NCI-H146 treated with DMSO at 0.1 percent for 48 hours (cell line): ENCODE measurements at regions not wholly inside any gene's neighbourhood (a gene's known extent, or its start where the extent isn't known, plus 50 kb on each side); places are given as distances from the start of the nearest gene placed in this dataset.

Source experiments
- DNase-seq: peaks from one replicate; lab custom pipeline; 2025; ENCODE audit not compliant: unreplicated experiment; lab: John Stamatoyannopoulos, UW

DNA sequence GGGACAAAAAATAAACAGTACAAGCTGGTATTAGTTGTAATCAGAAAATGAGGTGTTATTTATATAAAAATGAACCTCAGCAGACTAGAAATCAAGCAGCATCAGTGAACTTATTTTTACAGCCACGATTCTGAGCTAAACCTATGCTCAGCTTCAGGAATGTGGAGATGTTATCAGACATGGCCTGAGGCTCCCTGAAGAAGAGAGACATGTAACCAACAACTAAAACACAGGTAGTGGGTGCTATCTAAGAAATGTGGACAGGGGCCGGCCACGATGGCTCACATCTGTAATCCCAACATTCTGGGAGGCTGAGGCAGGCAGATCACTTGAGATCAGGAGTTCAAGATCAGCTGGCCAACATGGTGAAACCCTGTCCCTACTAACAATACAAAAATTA is 534.3 kb downstream of the VRK1 start:
- DNase-seq: no peak

DNA sequence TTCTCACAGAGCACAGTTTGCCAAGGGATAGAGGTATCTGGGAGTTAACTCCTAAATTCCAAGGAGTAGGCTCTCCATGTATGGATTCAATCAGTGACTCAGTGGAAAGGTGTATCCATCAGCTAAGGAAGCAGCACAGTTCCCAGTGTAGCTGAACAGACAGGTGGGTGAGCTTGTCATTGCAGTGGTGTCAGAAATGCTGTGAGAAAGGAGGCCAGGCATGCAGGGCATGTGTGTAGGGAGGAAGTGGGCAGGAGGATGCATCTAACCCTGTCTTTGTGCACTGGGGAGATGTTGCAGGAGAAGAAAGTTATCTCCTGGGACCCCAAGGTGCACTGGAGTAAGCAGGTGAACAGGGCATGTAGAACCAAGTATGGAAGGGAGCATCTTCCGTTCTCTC is 539.0 kb downstream of the VRK1 start:
- no peak for DNase-seq

DNA sequence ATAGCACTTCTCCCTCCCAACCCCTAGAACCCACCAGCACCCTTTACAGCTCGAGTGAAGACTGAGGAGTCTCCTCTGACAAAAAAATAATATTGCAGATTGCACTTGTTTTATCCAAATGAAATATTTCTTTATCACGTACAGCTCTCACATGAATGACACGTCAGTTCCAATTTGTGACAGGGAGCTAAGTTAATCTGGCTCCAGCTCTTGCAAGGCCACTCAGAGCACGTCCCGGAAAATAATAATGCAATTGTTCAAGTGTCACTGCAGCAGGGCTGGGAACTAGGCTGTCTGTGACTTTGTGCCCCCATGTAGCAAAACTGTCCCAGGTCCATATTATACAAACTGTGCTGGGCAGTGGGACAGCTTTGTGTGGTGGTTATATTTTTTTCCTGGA is 539.6 kb downstream of the VRK1 start:
- DNase-seq: no peak

DNA sequence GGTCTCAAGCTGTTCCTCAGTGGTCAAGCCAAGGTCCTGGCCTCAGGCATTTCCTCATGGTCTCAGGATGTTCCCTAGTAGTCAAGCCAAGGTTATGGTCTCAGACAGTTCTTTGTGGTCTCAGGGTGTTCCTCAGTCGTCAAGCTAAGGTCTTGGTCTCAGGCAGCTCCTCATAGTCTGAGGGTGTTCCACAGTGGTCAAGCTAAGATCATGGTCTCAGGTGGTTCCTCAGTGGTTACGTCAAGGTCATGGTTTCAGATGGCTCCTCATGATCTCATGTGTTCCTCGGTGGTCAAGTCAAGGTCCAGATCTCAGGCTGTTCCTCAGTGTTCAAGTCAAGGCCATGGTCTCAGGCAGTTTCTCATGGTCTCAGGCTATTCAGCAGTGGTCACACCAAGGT is 540.1 kb downstream of the VRK1 start:
- no peak for DNase-seq

DNA sequence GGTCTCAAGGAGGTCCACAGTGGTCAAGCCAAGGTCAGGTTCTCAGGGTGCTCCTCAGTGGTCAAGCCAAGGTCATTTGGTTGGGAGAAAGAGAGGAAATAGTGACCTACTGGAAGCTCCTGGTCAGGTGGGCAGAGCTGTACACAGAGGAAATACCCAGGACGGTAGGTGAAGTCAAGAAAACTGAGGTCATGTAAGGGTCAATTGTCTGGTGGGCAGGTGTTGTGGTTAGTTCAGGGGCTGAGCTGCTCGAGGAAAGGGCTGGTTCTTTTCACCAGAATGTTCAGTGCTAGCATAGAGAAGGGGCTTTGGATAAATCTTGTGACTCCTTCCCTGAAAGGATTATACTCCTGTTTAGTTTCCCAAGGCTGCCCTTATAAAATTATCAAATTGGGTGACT is 540.5 kb downstream of the VRK1 start:
- no peak for DNase-seq

DNA sequence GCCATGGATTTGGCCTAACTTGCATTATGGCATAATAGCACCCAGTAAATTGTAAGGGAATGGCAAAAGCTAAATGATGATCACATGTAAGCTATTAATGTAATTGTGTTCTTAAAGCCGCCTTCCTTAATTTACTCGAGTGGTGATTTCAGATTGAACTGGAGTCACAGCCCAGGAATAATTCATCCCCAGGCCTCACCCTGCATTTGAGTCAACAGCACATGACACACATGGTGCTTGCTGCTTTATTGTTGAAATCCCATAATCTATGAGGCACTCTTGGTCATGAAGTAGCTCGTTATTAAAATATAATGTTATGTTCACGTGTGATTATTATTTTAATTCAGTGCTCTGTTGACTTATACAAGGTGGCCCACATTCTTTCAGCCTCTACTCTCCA is 547.5 kb downstream of the VRK1 start:
- DNase-seq: no peak

DNA sequence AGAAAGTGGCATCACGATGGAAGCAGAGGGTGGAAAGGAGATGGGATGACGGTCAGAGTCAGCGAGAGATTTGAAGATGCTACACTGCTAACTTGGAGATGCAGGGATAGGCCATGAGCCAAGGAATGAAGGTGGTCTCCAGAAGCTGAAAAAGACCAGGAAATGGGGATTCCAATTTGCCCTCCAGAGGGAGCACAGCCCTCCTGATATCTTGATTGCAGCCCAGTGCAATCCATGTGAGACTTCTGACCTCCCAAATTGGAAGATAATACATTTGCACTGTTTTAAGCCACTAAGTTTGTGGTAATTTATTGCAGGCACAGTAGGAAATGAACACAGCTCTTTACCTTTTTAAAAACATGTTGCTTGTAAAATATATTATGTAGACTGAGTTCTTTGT is 549.5 kb downstream of the VRK1 start:
- DNase-seq: no peak

DNA sequence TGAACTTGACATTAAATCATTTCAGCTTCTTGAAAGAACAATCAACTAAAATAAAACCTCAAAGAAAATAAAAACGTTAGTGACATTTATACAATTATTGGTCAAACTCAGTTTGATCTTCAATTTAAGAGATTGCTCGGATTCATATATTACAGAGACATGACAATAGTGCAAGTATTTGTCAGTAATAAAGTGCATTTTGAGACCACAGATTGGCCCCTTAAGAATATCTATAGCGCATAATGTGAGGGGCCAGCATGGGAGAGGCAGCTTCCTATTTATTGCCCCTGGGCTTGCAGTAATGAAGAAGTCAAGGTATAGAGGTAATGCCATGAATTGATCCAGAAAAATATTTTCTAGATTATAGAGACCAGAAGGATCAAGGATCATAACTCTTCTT is 552.3 kb downstream of the VRK1 start:
- DNase-seq: no peak

DNA sequence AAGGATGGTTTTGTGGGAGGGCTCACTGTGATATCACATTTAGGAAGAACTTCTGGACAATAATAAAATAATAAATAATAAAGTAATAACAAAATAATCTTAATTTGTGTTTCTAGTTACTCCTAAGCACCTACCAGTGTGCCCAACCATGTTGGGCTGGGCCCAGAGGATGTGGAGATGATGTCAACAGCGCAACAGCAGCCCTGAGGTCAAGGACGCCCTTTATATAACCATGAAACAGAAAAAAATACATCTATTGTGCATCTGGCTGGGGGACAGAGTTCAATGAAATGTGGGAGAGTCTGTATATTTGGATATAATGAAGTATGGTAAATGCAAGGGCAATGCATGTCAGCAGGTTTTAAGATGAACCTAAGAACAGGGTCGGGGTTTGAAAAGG is 552.8 kb downstream of the VRK1 start:
- no peak for DNase-seq

DNA sequence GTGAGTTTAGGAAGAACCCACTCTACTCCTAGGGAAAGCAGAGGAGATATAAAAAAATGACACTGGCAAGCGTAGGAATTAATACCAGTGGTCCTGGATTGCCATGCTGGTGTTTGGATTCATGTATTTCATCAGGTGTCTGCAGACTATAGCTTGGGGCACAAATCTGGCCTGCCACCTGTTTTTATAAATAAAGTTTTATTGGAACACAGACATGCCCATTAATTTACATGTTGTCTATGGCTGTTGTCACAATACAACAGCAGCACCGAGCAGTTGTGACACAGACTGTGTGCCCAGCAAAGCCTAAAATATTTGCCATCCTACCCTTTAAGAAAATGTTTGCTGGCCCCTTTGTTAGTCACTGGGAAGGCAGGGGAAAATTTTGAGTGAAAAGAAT is 553.2 kb downstream of the VRK1 start:
- no peak for DNase-seq

DNA sequence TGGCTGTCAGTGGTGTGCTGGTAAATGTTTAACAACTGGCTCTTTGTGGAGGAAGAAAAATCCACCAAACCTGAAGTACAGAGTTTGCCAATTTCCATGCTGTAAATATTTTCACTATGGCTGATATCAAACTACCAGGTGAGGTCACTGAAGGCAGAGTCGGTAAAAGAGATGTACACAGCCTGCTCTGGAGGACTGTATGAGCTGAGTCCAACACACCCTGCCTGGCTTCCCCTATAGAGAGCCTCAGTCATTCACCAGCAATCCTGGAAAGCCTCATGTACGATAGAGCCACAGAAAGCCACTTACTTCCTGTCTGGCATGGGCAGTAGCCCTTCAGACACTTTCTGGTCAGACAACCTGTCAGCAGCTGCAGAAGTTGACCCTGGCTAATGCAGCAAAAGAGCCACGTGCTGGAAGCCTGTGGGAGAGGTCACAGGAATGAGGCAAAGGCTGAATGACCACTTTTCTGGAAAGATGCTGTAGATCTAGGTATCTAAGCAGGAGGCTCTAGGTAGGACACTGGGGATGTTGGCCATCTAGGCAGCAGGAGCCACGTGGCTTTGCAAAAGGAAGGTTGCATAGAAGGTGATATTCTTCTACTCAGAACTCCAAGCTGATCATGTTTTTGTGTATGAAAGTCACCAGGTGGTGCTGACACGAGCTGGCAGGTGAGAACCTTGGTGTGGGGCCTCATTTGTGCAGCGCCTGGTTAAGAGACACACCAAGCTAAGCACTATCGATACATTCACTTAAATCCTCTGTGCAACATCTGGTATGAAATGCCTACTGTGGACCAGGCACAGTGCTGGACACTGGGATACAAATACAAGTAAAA is 553.9 kb downstream of the VRK1 start:
- DNase-seq: no peak

DNA sequence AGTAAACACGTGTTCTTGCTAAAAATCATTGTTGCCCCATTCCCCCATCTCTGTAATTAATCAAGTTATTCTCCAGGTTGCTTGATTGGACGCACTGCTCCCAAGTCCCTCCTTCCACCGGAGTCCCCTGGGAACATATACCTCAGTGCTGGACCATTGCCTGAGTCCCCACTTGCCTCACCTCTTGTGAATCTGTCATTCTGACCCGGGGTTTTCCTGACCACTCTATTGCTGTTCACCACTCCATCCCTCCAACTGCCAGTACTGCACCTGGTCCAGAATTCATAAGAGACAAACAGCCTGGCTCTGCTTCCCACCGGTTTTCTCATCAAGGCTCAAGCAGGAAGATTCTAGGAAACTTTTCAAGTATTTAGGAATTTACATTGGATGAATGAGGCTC is 555.9 kb downstream of the VRK1 start:
- no peak for DNase-seq

DNA sequence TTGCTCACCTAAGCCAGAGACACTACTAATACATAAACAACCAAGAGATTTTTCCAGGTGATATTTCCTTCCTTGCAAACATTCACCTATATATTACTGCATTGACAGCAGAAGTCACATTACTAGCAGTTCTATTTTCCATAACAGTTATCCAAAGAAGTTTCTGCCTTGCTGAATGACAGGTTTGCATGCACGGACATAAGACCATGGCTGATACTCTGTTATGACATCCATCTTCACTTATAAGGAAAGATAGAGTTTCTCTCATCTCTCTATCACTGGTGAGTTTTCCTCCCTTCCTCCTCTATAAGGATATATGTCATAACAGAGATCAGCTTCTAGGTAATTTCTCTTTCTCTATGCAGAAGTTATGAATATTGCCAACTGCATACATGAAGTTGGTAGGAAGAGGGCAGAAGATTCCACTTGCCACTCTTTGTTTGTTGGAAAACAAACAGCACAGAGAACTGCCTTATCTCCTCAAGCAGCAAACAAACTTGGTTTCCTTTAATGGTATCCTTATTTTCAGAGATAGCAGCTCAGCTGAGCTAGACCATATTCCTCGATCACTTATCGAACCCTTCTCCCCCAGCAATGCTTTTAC is 557.0 kb downstream of the VRK1 start:
- DNase-seq: no peak

DNA sequence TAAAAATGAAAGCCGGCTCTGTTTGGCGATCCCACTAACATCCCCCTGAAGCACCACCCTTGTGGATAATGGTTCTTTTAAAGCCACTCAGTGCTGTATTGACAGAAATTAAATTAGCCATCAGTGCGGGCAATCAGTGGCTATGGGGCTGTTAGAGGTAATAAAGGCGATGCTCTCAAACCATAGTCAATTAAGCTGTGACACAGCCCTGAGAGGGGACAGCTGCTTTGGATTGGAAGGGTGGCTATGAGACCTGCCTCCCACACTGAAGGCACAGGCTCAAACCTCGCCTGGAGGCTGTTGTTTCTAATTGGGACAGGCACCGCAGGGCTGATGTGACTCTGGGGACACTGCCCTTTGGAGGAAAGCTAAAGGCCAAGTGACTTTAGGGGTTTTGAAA is 562.2 kb downstream of the VRK1 start:
- DNase-seq: no peak

DNA sequence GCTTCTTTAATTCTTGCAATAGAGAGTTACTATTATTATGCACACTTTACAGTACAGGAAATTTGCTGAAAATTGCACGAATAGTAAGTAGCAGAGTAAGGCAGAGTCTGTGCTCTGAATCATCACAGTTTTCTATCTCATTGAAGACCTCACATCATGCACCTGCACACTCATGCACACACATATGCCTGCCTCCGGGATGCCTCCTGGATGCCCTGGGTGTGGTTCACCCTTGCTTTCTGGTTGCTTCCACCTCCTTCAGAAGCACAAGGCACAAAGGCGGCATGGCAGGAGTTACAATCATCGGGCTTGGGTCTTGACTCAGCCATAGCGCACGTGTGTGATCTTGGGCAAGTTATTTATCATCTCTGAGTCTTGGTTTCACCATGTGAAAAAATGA is 564.0 kb downstream of the VRK1 start:
- DNase-seq: no peak

DNA sequence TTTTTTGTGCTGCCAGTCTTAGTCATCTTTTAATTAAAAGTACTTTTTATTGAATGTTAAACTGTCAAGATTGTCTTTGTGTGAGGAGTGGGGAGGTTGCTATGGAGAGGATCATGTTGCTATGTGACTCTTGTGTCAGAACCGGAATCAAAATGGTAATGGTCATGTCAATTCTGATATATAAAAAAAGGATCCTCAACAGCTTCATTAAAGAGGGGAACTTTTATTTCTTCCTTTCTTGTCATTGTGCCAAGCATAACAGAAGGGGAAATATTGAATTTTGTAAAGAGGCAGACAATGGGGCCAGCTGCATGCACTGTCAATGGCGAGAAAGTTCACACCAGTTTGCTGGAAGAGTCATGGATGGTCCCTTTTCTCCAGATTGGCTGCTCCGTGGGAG is 564.8 kb downstream of the VRK1 start:
- DNase-seq: no peak

DNA sequence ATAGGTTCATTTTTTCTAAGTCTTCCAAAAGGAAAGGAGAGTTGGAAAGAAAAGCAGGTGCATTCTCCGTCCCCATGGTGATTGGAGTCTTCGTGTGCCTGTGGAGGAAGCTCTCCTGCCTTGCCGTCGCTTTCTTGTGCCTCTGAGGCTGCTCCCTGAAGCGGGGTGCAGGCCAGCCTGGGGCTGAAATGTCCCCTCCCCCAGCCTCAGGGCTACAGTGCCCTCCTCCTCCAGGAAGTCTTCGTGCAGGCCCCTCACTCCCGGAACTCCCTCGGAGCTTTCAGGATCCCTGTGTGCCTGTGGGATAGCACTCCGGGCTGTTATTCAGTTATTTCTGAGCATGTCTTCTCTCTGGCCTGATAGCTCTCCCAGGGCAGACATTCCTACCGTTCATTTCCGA is 569.2 kb downstream of the VRK1 start:
- no peak for DNase-seq

DNA sequence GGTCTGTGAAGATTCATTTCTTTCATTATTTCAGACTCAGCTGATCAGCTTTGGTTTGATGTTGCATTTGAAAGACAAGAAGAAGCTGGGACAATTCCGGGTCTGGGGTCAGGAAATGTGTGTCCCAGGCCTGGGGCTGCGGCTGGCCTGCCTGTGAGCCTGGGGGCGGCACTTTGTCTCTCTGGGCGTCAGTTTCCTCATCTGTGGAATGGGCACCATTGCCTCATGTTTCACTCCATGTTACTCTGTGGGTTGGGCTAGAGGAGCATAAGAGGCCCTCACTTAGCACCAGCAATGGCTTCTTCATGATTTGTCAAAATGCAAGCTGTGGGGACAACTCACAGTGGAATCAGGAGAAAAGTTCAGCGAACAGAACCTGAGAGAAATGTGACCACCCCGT is 570.1 kb downstream of the VRK1 start:
- no peak for DNase-seq

DNA sequence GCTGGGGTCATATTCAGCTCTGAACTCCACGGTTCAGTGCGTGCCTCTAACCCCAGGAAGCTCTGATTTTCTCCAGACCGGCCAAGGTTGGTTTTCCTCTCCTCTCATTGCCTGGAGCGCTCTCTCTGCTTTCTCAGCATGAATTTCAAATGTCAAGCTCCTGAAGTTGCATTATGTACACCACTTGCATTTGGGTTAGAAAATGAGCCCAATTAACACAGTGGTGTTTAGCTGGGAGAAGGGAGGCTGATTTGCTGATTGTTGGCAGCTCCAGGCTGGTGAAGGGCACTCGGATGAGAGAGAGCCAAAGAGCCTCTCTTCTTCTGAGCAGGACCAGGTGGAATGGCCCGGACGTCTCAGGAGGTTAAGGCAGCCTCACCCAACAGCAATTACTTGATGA is 570.9 kb downstream of the VRK1 start:
- DNase-seq: no peak

DNA sequence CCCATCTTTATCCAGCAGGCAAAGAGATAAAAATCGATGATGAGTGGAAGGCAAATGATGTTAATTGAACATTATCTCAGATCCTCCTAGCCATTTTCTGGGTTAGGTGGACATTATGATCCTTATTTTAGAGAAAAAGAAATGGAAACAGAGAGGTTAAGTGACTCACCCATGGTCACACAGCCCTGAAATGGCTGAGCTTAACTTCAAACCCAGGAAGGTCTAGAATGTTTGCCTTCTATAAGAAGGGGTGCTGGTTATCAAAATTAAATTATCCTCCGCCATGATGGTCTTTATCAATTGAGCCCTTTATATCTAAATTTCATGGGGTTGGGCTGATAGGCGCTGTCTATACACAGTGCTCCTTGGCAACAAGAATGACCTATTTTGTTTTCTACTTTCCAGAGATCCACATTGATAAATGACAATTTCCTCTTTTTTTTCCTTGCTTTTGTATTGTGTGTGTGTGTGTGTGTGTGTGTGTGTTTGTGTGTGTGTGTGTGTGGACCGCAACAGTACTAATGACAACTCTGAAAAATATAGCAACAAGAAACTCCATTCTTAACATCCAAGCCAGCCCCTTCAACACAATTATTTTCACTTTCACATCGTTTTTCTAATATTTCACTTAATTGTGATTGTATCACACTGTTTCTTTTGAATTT is 571.9 kb downstream of the VRK1 start:
- DNase-seq: no peak

DNA sequence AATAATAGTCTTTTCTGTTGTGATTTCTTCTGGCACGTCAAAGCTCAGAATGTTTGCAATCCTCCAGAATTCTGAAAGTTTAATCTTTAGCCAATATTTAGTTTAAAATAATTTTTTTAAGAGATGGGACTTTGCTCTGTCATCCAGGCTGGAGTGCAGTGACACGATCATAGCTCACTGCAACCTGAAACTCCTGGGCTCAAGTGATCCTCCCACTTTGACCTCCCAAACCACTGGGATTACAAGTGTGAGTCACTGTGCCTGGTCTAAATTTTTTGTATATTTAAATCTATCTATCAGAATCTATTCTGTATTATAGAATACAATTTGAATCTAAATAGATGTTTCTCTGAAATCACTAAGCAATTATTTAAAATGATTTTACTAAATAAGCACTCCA is 572.7 kb downstream of the VRK1 start:
- DNase-seq: no peak

DNA sequence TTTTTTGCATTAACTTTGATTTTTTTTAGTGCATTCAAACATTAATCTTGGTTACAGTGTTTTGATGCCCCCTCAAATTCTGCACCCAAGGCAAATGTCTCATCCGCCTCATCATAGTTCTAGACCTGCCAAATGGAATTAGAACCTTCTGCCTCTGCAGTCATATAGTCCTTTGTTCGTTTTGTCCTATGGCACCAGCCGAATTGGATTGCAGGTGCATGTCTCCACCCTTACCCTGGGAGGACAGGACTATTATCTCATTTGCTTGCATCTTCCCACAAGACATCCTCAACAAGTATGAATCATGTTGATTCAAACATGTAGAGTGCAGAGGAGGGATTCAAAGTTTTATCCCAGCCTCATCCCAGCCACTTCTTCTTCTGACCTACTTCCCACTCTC is 579.1 kb downstream of the VRK1 start:
- no peak for DNase-seq
